ENCODE measurements at regions not wholly inside any gene's neighbourhood (a gene's known extent, or its start where the extent isn't known, plus 50 kb on each side); places are given as distances from the start of the nearest gene placed in this dataset.

DNA sequence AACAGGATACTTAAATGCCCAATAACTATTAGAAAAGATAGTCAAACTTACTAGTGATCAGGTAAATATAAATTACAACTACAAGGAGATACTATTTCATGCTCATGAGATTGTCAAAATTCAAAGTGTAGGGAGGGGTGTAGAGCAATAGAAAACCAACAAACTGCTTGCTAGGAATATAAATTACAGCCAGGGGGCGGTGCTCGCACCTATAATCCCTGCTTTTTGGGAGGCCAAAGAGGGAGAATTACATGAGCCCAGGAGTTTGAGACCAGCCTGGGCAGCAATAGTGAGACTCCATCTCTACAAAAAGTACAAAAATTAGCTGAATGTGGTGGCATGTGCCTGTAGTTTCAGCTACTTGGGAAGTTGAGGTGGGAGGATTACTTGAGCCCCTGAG is 556.5 kb upstream of the NR3C2 start:
- TF ChIP-seq EZH2 (IDR thresholded peaks at IDR 0.05; ENCODE audit: borderline replicate concordance, insufficient read depth, low read depth, low read length, poor library complexity, severe bottlenecking) = no peak
- TF ChIP-seq, protein P1, sequence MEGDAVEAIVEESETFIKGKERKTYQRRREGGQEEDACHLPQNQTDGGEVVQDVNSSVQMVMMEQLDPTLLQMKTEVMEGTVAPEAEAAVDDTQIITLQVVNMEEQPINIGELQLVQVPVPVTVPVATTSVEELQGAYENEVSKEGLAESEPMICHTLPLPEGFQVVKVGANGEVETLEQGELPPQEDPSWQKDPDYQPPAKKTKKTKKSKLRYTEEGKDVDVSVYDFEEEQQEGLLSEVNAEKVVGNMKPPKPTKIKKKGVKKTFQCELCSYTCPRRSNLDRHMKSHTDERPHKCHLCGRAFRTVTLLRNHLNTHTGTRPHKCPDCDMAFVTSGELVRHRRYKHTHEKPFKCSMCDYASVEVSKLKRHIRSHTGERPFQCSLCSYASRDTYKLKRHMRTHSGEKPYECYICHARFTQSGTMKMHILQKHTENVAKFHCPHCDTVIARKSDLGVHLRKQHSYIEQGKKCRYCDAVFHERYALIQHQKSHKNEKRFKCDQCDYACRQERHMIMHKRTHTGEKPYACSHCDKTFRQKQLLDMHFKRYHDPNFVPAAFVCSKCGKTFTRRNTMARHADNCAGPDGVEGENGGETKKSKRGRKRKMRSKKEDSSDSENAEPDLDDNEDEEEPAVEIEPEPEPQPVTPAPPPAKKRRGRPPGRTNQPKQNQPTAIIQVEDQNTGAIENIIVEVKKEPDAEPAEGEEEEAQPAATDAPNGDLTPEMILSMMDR (IDR thresholded peaks at IDR 0.05) = no peak
- POLR2A ChIA-PET = no interaction called here
- WGBS (ENCODE audit: insufficient coverage) = 74% methylated on average over 2 of the region's 2 CpGs

GRCh38 chr4:148986951-148987350 is 544.7 kb upstream of the NR3C2 start:
- Histone ChIP-seq H3K36me3 (replicated peaks in 1 of 2; ENCODE audit: control extremely low read depth in 1 of 2, control insufficient read depth in 1 of 2, extremely low read depth in 1 of 2, insufficient read depth in 2 of 2, low read length in 1 of 2) (no peaks in the 10 kb centered on the region), H3K4me1 (ENCODE audit: control insufficient read depth in 2 of 2, insufficient read depth in 2 of 2, low read length in 2 of 2) (peaks cover 15 to 19% of the 10 kb centered on the region in 2 donors), H3K9ac (ENCODE audit: low read length) (no peak overlapping the region), H3K9me3 (ENCODE audit: control extremely low read depth in 1 of 3, control insufficient read depth in 2 of 3, insufficient read depth in 1 of 3, low read length in 2 of 3) (peaks cover 0 to 9% (median 0%) of the 10 kb centered on the region in 3 donors), H4K20me1 (ENCODE audit: control insufficient read depth, insufficient read depth, low read length, poor library complexity, severe bottlenecking) (no peaks in the 10 kb centered on the region), H3K27ac (ENCODE audit: low read length in 2 of 2) (no peak overlapping the region), H3K79me2 (ENCODE audit: control insufficient read depth, insufficient read depth, low read length) (no peaks in the 10 kb centered on the region), H3K4me2 (replicated peaks; ENCODE audit: low read depth, low read length, poor library complexity, severe bottlenecking) (no peak overlapping the region), H2AFZ (ENCODE audit: insufficient read depth, low read depth, low read length, poor library complexity, severe bottlenecking) (no peak overlapping the region), H3K4me3 (ENCODE audit: control extremely low read depth in 1 of 5, extremely low read depth in 1 of 5, insufficient read depth in 1 of 5, low read depth in 2 of 5, low read length in 4 of 5) (no peak overlapping the region), H3K27me3 (replicated peaks in 1 of 4; ENCODE audit: control extremely low read depth in 1 of 4, control insufficient read depth in 3 of 4, insufficient read depth in 4 of 4, low read length in 3 of 4) (no peaks in the 10 kb centered on the region)
- DNase-seq = no peak
- WGBS (ENCODE audit: insufficient coverage) = 100% methylated on average over 1 of the region's 1 CpG
- Mint-ChIP-seq H3K4me3 (no peak overlapping the region), H3K27me3 (no peaks in the 10 kb centered on the region), H3K9me3 (ENCODE audit: insufficient read depth) (no peaks in the 10 kb centered on the region), H3K4me1 (peaks cover 6% of the 10 kb centered on the region), H3K27ac (no peak overlapping the region)
- ATAC-seq (ENCODE audit: low read depth) = no peak
- intact Hi-C loops (cut with micrococcal nuclease) = no loop called here
- ChIA-PET CTCF (no interaction called here), POLR2A (no interaction called here)
- no peak for TF ChIP-seq EZH2 (IDR thresholded peaks at IDR 0.05; ENCODE audit: borderline replicate concordance, insufficient read depth, low read depth, low read length, poor library complexity, severe bottlenecking)
- TF ChIP-seq, protein P1 (IDR thresholded peaks at IDR 0.05) = no peak

More for the DNA sequence above, 556.5 kb upstream of the NR3C2 start:
- intact Hi-C loops (cut with micrococcal nuclease) = no loop called here
- Histone ChIP-seq H2AFZ (ENCODE audit: insufficient read depth, low read depth, low read length, poor library complexity, severe bottlenecking) (no peak overlapping the region), H3K4me3 (ENCODE audit: control extremely low read depth in 1 of 5, extremely low read depth in 1 of 5, insufficient read depth in 1 of 5, low read depth in 2 of 5, low read length in 4 of 5) (no peak overlapping the region), H4K20me1 (ENCODE audit: control insufficient read depth, insufficient read depth, low read length, poor library complexity, severe bottlenecking) (no peaks in the 10 kb centered on the region), H3K27me3 (replicated peaks in 1 of 4; ENCODE audit: control extremely low read depth in 1 of 4, control insufficient read depth in 3 of 4, insufficient read depth in 4 of 4, low read length in 3 of 4) (no peaks in the 10 kb centered on the region), H3K4me2 (replicated peaks; ENCODE audit: low read depth, low read length, poor library complexity, severe bottlenecking) (no peak overlapping the region), H3K4me1 (ENCODE audit: control insufficient read depth in 2 of 2, insufficient read depth in 2 of 2, low read length in 2 of 2) (no peaks in the 10 kb centered on the region), H3K27ac (ENCODE audit: low read length in 2 of 2) (no peak overlapping the region), H3K9ac (ENCODE audit: low read length) (no peak overlapping the region), H3K79me2 (ENCODE audit: control insufficient read depth, insufficient read depth, low read length) (no peaks in the 10 kb centered on the region), H3K9me3 (ENCODE audit: control extremely low read depth in 1 of 3, control insufficient read depth in 2 of 3, insufficient read depth in 1 of 3, low read length in 2 of 3) (no peaks in the 10 kb centered on the region), H3K36me3 (replicated peaks in 1 of 2; ENCODE audit: control extremely low read depth in 1 of 2, control insufficient read depth in 1 of 2, extremely low read depth in 1 of 2, insufficient read depth in 2 of 2, low read length in 1 of 2) (no peaks in the 10 kb centered on the region)
- H3K27me3 Mint-ChIP-seq = no peaks in the 10 kb centered on the region
- no peaks in the 10 kb centered on the region for H3K4me1 Mint-ChIP-seq
- H3K4me3 Mint-ChIP-seq = no peak overlapping the region
- H3K9me3 Mint-ChIP-seq (ENCODE audit: insufficient read depth) = no peaks in the 10 kb centered on the region
- CTCF ChIA-PET = no interaction called here
- ATAC-seq (ENCODE audit: low read depth) (no peak), DNase-seq (no peak)
- H3K27ac Mint-ChIP-seq = no peak overlapping the region

Measured in B cell (primary cell).